Astrocyte of the cerebellum (primary cell): ENCODE measurements at regions not wholly inside any gene's neighbourhood (a gene's known extent, or its start where the extent isn't known, plus 50 kb on each side); places are given as distances from the start of the nearest gene placed in this dataset.

Experiments used
- DNase-seq: peaks from one replicate; pipeline ENCODE4 v3.0.0-alpha.2; 2011; ENCODE audit warnings: low read depth
- H3K4me3 ChIP-seq: 2 replicates; pipeline ENCODE4 v1.5.1; 2011; ENCODE audit warnings: mild to moderate bottlenecking, low read depth, low read length, moderate library complexity
- in situ Hi-C: cut with HindIII; loops from 2 replicates; pipeline ENCODE4 v1.10.0; 2017; ENCODE audit warnings: low sequenced_read_pairs
- TF ChIP-seq, protein P1 (sequence below): IDR thresholded peaks from 2 replicates; pipeline ENCODE4 v1.5.1; 2012; ENCODE audit warnings: low read length, low read depth, moderate library complexity, mild to moderate bottlenecking; ENCODE audit errors: missing control alignments

DNA sequence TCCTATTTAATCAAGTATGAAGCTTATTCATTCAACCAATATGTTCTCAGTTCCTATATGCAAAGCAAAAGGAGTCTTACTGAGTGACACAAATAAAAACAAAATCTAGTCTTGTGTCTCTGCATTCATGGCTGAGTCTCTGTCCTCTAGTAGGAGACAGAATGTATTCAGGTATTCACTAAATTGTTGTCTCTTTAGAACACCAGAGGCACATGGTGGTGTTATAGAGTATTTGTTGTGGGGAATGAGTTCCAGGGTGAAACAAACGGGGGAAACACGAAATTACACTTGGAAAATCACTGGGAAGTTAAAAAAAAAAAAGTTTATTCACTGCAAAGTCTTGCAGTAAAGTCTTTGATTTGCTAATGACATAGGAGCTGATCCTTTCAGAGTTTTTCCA, 131.7 kb upstream of the FSHR start:
- in situ Hi-C loops = no loop called here
- H3K4me3 ChIP-seq = no peak overlapping the region
- DNase-seq = no peak
- TF ChIP-seq, protein P1, sequence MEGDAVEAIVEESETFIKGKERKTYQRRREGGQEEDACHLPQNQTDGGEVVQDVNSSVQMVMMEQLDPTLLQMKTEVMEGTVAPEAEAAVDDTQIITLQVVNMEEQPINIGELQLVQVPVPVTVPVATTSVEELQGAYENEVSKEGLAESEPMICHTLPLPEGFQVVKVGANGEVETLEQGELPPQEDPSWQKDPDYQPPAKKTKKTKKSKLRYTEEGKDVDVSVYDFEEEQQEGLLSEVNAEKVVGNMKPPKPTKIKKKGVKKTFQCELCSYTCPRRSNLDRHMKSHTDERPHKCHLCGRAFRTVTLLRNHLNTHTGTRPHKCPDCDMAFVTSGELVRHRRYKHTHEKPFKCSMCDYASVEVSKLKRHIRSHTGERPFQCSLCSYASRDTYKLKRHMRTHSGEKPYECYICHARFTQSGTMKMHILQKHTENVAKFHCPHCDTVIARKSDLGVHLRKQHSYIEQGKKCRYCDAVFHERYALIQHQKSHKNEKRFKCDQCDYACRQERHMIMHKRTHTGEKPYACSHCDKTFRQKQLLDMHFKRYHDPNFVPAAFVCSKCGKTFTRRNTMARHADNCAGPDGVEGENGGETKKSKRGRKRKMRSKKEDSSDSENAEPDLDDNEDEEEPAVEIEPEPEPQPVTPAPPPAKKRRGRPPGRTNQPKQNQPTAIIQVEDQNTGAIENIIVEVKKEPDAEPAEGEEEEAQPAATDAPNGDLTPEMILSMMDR = no peak

DNA sequence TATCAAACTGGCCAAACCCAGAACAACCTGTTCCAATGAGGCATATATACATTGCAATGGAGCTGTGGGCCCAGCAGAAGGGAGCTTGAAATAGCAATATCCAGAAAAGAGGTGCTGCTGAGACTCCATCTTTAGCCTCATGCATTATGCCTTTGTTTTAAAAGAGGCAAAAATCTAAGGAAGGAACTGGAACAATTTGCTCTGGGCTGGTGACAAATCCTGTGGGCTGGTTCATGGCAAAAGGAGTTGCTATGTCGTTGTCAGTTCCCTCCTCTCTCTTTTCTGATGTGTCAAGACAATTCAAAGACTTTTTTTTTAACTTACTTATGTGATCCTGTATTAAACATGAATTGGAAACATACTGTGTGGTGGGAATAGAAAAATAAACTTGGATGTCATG, 124.2 kb upstream of the FSHR start:
- H3K4me3 ChIP-seq = no peak overlapping the region
- DNase-seq = no peak
- TF ChIP-seq, protein P1 = no peak
- in situ Hi-C loops = no loop called here

DNA sequence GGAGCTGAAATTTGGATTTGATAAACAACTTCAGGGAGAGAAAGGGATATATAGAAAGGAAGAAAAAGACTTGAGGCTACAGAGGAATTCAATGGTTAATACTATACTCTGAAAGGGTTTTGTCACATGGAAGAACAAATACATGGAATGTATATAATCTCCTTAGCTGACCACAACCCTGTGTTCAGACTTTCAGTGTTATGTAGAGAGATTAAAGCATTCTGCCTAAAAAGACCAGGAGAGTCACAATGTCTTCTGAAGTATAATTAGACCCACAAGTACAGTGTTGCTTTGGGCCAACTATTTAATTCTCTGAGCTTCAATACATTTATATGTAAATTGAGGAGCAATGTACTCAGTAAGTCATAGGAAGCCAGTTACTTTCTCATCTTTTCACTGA, 123.8 kb upstream of the FSHR start:
- in situ Hi-C loops = no loop called here
- no peak overlapping the region for H3K4me3 ChIP-seq
- TF ChIP-seq, protein P1 = no peak
- no peak for DNase-seq

DNA sequence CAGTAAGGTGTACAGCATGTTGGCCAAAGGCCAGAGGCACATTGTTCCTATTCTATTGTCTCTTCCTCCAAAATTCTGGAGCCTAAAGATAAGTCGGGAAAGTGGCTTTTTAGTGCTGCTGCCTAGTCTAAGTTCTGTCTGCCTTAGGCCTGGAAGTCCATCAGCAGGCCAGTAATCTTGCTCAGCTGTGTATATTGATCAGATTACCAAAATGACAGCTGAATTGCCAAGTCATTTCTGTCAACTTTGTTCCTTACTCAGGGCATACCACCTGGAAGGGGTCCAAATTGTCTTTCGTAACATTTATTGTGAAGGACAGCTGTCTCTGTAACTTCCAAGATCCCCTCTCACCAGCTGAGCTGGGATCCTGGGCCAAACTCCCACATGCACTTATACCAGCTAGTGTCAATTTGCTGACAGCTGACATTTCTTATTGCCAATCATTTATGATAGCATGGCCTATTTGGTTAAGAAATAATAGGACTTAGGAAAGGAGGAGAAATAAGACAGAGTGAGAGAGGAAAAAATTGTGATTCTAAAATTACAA, 116.8 kb upstream of the FSHR start:
- DNase-seq = no peak
- in situ Hi-C loops = no loop called here
- TF ChIP-seq, protein P1 = no peak
- H3K4me3 ChIP-seq = no peak overlapping the region

DNA sequence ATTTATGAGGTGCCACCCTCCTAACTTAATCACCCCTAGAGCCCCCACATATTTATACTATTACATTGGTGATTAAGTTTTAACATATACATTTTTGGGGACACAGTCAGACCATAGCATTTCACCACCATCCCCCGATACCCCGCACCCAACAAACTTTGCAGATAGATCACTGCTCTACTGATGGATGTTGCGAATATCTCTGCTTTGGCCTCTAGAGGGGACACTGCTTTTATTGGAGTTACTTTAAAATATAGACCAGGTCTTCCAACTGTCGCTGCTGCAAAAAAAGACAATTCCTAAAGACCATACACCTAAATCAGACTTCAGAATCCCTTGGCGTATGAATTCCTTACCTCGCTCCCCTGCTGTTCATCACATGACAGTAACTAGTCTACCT, 115.8 kb upstream of the FSHR start:
- no peak for DNase-seq
- in situ Hi-C loops = no loop called here
- TF ChIP-seq, protein P1 = no peak
- no peak overlapping the region for H3K4me3 ChIP-seq

DNA sequence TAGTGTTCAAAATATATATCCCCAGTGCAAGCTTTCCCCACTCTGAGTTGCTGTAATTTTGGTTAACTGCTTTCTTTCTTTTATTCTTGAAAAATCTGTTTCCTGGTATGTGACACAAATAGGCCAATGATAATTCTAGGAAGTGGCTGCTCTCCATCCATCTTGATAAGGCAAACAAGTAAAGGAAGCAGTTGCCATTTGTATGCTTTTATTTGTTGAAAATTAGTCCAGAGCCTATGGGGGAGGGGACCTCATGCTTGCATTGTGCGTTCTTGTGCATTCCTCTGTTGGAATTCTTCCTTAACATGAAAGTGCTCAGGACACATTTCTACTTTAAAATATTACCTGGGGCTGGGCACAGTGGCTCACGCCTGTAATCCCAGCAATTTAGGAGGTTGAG, 111.2 kb upstream of the FSHR start:
- TF ChIP-seq, protein P1 = no peak
- H3K4me3 ChIP-seq = no peak overlapping the region
- no peak for DNase-seq
- in situ Hi-C loops = no loop called here

DNA sequence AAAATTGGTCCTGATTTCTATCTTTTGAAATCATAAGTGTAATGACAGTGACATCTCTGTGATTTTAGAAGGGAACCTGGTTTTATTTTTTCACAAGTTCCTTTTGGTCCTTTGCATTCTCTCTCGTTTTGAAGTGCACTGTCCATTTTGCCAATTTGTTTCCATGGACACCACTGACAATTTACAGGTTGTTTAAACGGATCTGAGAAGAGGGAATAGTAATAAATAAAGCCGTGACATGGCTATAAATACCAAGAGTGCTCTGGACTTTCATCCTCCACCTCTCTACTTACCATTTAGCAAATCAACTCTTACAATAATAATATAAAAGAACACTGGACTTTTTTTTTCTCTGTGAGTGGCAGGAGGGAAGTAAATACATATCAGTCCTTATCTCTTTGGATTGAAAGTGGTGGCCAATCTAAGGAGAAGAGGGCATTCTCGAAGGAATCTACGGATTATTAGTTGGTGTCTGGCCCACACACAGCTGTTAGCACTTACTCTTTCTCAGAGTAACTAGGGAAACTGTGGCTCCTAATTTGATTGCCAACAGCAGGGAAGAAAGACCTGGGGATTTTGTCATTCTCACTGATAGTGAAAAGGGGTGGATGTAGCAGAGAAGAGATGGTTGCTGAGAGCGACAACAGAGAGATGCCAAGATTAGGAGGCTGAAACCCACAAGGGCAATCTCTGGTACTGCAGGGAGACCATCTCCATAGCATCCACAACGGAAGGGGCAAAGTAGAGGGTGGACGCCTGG, 108.7 kb upstream of the FSHR start:
- TF ChIP-seq, protein P1 = no peak
- in situ Hi-C loops = no loop called here
- H3K4me3 ChIP-seq = no peak overlapping the region

More for the DNA sequence above, 108.7 kb upstream of the FSHR start:
- DNase-seq = no peak
